Neuronal stem cell (in vitro differentiated cells): ENCODE measurements at regions not wholly inside any gene's neighbourhood (a gene's known extent, or its start where the extent isn't known, plus 50 kb on each side); places are given as distances from the start of the nearest gene placed in this dataset.

ENCODE experiments used
- DNase-seq: peaks from one replicate; pipeline ENCODE4 v3.0.0-alpha.2; 2013; ENCODE audit warnings: low spot score
- H2AFZ ChIP-seq: one replicate; pipeline ENCODE4 v1.6.1; 2013; ENCODE audit warnings: mild to moderate bottlenecking, low read length, inconsistent platforms
- H2AK5ac ChIP-seq: 2 replicates; pipeline ENCODE4 v1.6.1; 2013; ENCODE audit warnings: low read depth, mild to moderate bottlenecking, inconsistent platforms, low read length, moderate library complexity, mixed read lengths
- H2BK120ac ChIP-seq: 2 replicates; pipeline ENCODE4 v1.6.1; 2013; ENCODE audit warnings: low read depth, mild to moderate bottlenecking, inconsistent platforms, low read length, moderate library complexity, mixed read lengths
- H2BK12ac ChIP-seq: one replicate; pipeline ENCODE4 v1.6.1; 2013; ENCODE audit warnings: low read length, inconsistent platforms
- H2BK15ac ChIP-seq: 2 replicates; pipeline ENCODE4 v1.6.1; 2013; ENCODE audit warnings: mild to moderate bottlenecking, low read length, inconsistent platforms, mixed read lengths
- H2BK5ac ChIP-seq: one replicate; pipeline ENCODE4 v1.6.1; 2013; ENCODE audit warnings: inconsistent platforms, mild to moderate bottlenecking, low read length, moderate library complexity
- H3K14ac ChIP-seq: one replicate; pipeline ENCODE4 v1.6.1; 2013; ENCODE audit warnings: low read length, inconsistent platforms
- H3K18ac ChIP-seq: 2 replicates; pipeline ENCODE4 v1.6.1; 2013; ENCODE audit warnings: low read length, inconsistent platforms
- H3K23ac ChIP-seq: 2 replicates; pipeline ENCODE4 v1.6.1; 2013; ENCODE audit warnings: low read depth, mild to moderate bottlenecking, mixed read lengths, low read length, inconsistent platforms; ENCODE audit not compliant: poor library complexity
- H3K27ac ChIP-seq: replicated peaks from 3 replicates; pipeline ENCODE4 v1.5.1; 2013; ENCODE audit warnings: low read length, inconsistent platforms
- H3K27me3 ChIP-seq, 3 experiments: 2 replicates each; pipeline ENCODE4 v1.6.1; 2013; ENCODE audit warnings: low read length in 3 of 3, mild to moderate bottlenecking in 2 of 3, inconsistent platforms in 1 of 3, low read depth in 1 of 3, mixed read lengths in 1 of 3, moderate library complexity in 1 of 3; ENCODE audit not compliant: control insufficient read depth in 3 of 3, insufficient read depth in 3 of 3
- H3K36me3 ChIP-seq, 2 donors: replicated peaks in 1 of 2; 2 replicates each; pipeline ENCODE4 v1.6.1; 2013; ENCODE audit warnings: low read length in 2 of 2; ENCODE audit not compliant: control insufficient read depth in 2 of 2, insufficient read depth in 2 of 2
- H3K4ac ChIP-seq: 2 replicates; pipeline ENCODE4 v1.6.1; 2013; ENCODE audit warnings: inconsistent platforms, mild to moderate bottlenecking, low read length, moderate library complexity
- H3K4me1 ChIP-seq, 2 donors: 1 replicate in 1 of 2; 2 replicates in 1 of 2; pipeline ENCODE4 v1.6.1; 2013; ENCODE audit warnings: low read length in 2 of 2, low read depth in 1 of 2; ENCODE audit not compliant: control insufficient read depth in 2 of 2, insufficient read depth in 1 of 2
- H3K4me2 ChIP-seq: one replicate; pipeline ENCODE4 v1.6.1; 2013; ENCODE audit warnings: mild to moderate bottlenecking, low read length, inconsistent platforms; ENCODE audit not compliant: insufficient read depth, poor library complexity, severe bottlenecking
- H3K4me3 ChIP-seq, 2 donors: 2 replicates each; pipeline ENCODE4 v1.5.1; 2013; ENCODE audit warnings: low read length in 2 of 2, mild to moderate bottlenecking in 2 of 2, inconsistent platforms in 1 of 2, moderate library complexity in 1 of 2
- H3K79me1 ChIP-seq: one replicate; pipeline ENCODE4 v1.6.1; 2013; ENCODE audit warnings: low read depth, mild to moderate bottlenecking, inconsistent platforms, low read length, moderate library complexity
- H3K9ac ChIP-seq: one replicate; pipeline ENCODE4 v1.6.1; 2013; ENCODE audit warnings: mild to moderate bottlenecking, low read depth, low read length, inconsistent platforms; ENCODE audit not compliant: poor library complexity
- H3K9me3 ChIP-seq, 2 donors: replicated peaks in 1 of 2; 2 replicates each; pipeline versions ENCODE3 to v1.6.1; 2013; ENCODE audit warnings: low read length in 2 of 2, mild to moderate bottlenecking in 2 of 2, inconsistent platforms in 1 of 2, low read depth in 1 of 2, mixed read lengths in 1 of 2, moderate library complexity in 1 of 2; ENCODE audit not compliant: control insufficient read depth in 2 of 2, insufficient read depth in 1 of 2
- H4K8ac ChIP-seq: one replicate; pipeline ENCODE4 v1.6.1; 2013; ENCODE audit warnings: low read depth, mild to moderate bottlenecking, inconsistent platforms, low read length, moderate library complexity
- H4K91ac ChIP-seq: one replicate; pipeline ENCODE4 v1.6.1; 2013; ENCODE audit warnings: low read length, low read depth, mild to moderate bottlenecking, inconsistent platforms; ENCODE audit not compliant: poor library complexity
- WGBS, 2 donors: extraction: QIAGEN DNeasy Blood & Tissue Kit; methylation state at CpG; one replicate each; pipeline ENCODE4 v1.1.7; 2013; ENCODE audit warnings: missing lambda C conversion rate in 2 of 2, mixed read lengths in 1 of 2; ENCODE audit not compliant: insufficient read length in 2 of 2, insufficient replicate concordance in 1 of 2; ENCODE audit errors: extremely low coverage in 2 of 2; 5-methylcytosine and 5-hydroxymethylcytosine counted together

DNA sequence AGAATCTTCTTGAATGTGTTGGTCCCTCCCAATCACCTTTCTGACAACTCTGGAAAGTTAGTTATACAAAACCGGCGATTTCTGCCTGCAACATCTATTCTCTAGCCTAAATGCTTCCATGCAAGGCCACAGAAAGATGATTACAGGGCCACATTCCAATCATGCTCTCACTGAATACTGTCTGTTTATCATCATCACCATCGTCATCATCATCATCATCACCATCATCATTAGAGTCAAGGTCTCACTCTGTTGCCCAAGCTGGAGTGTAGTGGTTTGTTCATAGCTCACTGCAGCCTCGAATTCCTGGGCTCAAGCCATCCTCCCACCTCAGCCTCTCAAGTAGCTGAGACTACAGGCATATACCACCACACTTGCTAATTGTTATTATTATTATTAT is 521.2 kb upstream of the DAB1 start:
- Histone ChIP-seq H3K9me3 (no peaks in the 10 kb centered on the region), H3K79me1 (no peaks in the 10 kb centered on the region), H2BK12ac (no peak overlapping the region), H4K8ac (no peak overlapping the region), H2AK5ac (no peak overlapping the region), H2BK5ac (no peak overlapping the region), H3K14ac (no peak overlapping the region), H3K36me3 (no peaks in the 10 kb centered on the region), H3K9ac (no peak overlapping the region), H3K4me3 (no peak overlapping the region), H3K27me3 (no peaks in the 10 kb centered on the region), H3K18ac (no peak overlapping the region), H3K23ac (no peak overlapping the region), H4K91ac (no peak overlapping the region), H3K4me2 (no peak overlapping the region), H3K4me1 (no peaks in the 10 kb centered on the region), H2BK15ac (no peak overlapping the region), H3K27ac (no peak overlapping the region), H3K4ac (no peak overlapping the region), H2AFZ (no peak overlapping the region), H2BK120ac (no peak overlapping the region)
- DNase-seq = no peak
- WGBS, 2 donors = no CpG with 5 or more reads among the region's 4 CpGs

DNA sequence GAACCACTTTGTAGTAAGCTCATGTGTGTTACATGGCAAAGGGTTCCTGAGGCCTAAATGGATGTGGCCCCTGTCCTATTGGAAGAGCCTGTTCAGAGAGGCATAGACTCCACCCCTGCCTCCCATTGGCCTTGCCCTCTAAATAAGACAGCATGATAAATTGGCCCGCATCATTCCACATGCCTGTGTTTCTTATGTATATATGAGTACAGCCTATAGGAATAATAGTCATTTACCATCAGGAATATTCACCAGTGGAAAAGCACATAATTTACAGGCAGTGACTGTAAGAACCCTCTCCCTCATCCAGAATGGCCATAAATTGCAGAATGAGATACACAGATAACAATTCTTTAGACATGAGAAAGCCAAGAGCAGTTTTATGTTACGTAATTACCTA is 519.5 kb upstream of the DAB1 start:
- Histone ChIP-seq H2BK5ac (no peak overlapping the region), H3K36me3 (no peaks in the 10 kb centered on the region), H3K79me1 (no peaks in the 10 kb centered on the region), H3K23ac (no peak overlapping the region), H2AFZ (no peak overlapping the region), H3K4me2 (no peak overlapping the region), H3K27me3 (no peaks in the 10 kb centered on the region), H4K8ac (no peak overlapping the region), H3K9me3 (no peaks in the 10 kb centered on the region), H3K27ac (no peak overlapping the region), H3K14ac (no peak overlapping the region), H3K4me1 (no peaks in the 10 kb centered on the region), H2AK5ac (no peak overlapping the region), H2BK12ac (no peak overlapping the region), H3K9ac (no peak overlapping the region), H2BK120ac (no peak overlapping the region), H2BK15ac (no peak overlapping the region), H3K4ac (no peak overlapping the region), H3K18ac (no peak overlapping the region), H3K4me3 (no peak overlapping the region), H4K91ac (no peak overlapping the region)
- no CpG with 5 or more reads among the region's 2 CpGs for WGBS, 2 donors
- no peak for DNase-seq

DNA sequence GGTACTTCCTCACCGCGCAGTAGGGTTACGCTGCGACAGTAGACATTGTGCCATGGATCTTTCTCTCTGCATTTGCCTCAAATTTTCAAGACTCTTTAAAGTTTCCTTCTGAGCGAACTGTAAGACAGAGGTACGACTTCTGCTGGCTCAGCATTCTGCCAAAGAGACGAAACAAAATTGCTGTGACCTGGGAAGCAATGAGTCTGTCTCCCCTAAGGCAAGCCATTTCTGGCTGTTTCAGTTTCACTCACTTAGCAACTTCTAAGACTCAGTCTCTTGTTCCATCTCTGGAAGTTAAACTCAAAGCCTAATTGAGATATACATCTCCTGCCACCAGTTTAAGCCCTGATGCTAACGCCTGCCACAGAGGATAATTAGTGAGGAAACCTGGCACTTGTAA is 510.9 kb upstream of the DAB1 start:
- Histone ChIP-seq H3K27me3 (no peaks in the 10 kb centered on the region), H2BK120ac (no peak overlapping the region), H2BK15ac (no peak overlapping the region), H2AFZ (no peak overlapping the region), H3K4ac (no peak overlapping the region), H3K79me1 (no peaks in the 10 kb centered on the region), H4K91ac (no peak overlapping the region), H3K18ac (no peak overlapping the region), H3K4me3 (no peak overlapping the region), H3K23ac (no peak overlapping the region), H3K9me3 (peaks cover 0 to 3% of the 10 kb centered on the region in 2 donors), H2AK5ac (no peak overlapping the region), H3K27ac (no peak overlapping the region), H3K9ac (no peak overlapping the region), H4K8ac (no peak overlapping the region), H3K4me2 (no peak overlapping the region), H2BK5ac (no peak overlapping the region), H2BK12ac (no peak overlapping the region), H3K4me1 (no peaks in the 10 kb centered on the region), H3K36me3 (no peaks in the 10 kb centered on the region), H3K14ac (no peak overlapping the region)
- whole genome bisulfite sequencing, 2 donors = no CpG with 5 or more reads among the region's 8 CpGs
- no peak for DNase-seq

GRCh38 chr1:57927003-57927402 is 503.1 kb upstream of the DAB1 start:
- no peak overlapping the region for H2BK120ac ChIP-seq
- no peak overlapping the region for H2AK5ac ChIP-seq
- H4K8ac ChIP-seq = no peak overlapping the region
- no peak overlapping the region for H2BK5ac ChIP-seq
- no peaks in the 10 kb centered on the region for H3K4me1 ChIP-seq
- no peak overlapping the region for H3K4me2 ChIP-seq
- H3K27ac ChIP-seq = no peak overlapping the region
- no peak overlapping the region for H3K14ac ChIP-seq
- DNase-seq = no peak
- no peak overlapping the region for H3K23ac ChIP-seq
- no peak overlapping the region for H3K4ac ChIP-seq
- no peak overlapping the region for H3K4me3 ChIP-seq
- H3K9me3 ChIP-seq = peaks cover 0 to 3% of the 10 kb centered on the region in 2 donors
- no peak overlapping the region for H3K18ac ChIP-seq
- no peak overlapping the region for H2BK15ac ChIP-seq
- H3K36me3 ChIP-seq = no peaks in the 10 kb centered on the region
- no peak overlapping the region for H3K9ac ChIP-seq
- H2AFZ ChIP-seq = no peak overlapping the region
- no CpG with 5 or more reads among the region's 1 CpG for WGBS, 2 donors
- no peak overlapping the region for H4K91ac ChIP-seq
- no peak overlapping the region for H2BK12ac ChIP-seq
- H3K79me1 ChIP-seq = no peaks in the 10 kb centered on the region
- H3K27me3 ChIP-seq = no peaks in the 10 kb centered on the region
